Endothelial cell of umbilical vein (primary cell): ENCODE measurements at regions not wholly inside any gene's neighbourhood (a gene's known extent, or its start where the extent isn't known, plus 50 kb on each side); places are given as distances from the start of the nearest gene placed in this dataset.

Experiments used
- BruUV-seq: library from RNA; stranded (reverse); fragments of 400-500 nt; replicated peaks from 2 replicates; lab custom pipeline; 2021; lab: Mats Ljungman, UMichigan
- CTCF ChIA-PET: fragments of 300-600, 350-600 bp; sonication (Branson Sonifier 250); formaldehyde crosslinking; loops from one replicate; lab custom pipeline; 2021; ENCODE audit warnings: antibody characterized with exemption, inconsistent platforms; lab: Charles Lee
- POLR2A ChIA-PET: fragments of 300-600, 350-600 bp; sonication (Branson Sonifier 250); formaldehyde crosslinking; loops from one replicate; lab custom pipeline; 2021; ENCODE audit warnings: antibody characterized with exemption, inconsistent platforms; lab: Charles Lee
- DNase-seq: peaks from one replicate; pipeline ENCODE4 v3.0.0-alpha.2; 2011; ENCODE audit warnings: low read depth, low spot score
- FAIRE-seq: peaks from 2 replicates; lab custom pipeline; 2011; peaks lifted over from hg19 to GRCh38; lab: Jason Lieb, UNC
- H2AFZ ChIP-seq: 2 replicates; pipeline ENCODE4 v1.6.0; 2012; ENCODE audit warnings: low read depth, low read length, control low read depth, inconsistent platforms
- H3K27ac ChIP-seq: 2 replicates; pipeline ENCODE4 v1.5.1; 2011; ENCODE audit warnings: low read depth, mild to moderate bottlenecking, control low read depth, low read length, moderate library complexity; ENCODE audit not compliant: insufficient read depth
- H3K27me3 ChIP-seq, 2 experiments: 2 replicates each; pipeline versions ENCODE4 v1.6.0 to v1.6.1; 2011; ENCODE audit warnings: low read length in 2 of 2, mixed read lengths in 1 of 2; ENCODE audit not compliant: control insufficient read depth in 2 of 2, insufficient read depth in 2 of 2
- H3K36me3 ChIP-seq, 2 experiments: 2 replicates in 1 of 2; 3 replicates in 1 of 2; pipeline ENCODE4 v1.5.1; 2011; ENCODE audit warnings: low read length in 2 of 2, mild to moderate bottlenecking in 1 of 2, moderate library complexity in 1 of 2; ENCODE audit not compliant: control insufficient read depth in 2 of 2, insufficient read depth in 2 of 2; ENCODE audit errors: extremely low read depth in 1 of 2
- H3K4me1 ChIP-seq: 3 replicates; pipeline ENCODE4 v1.5.1; 2011; ENCODE audit warnings: mild to moderate bottlenecking, low read length; ENCODE audit not compliant: control insufficient read depth, insufficient read depth; ENCODE audit errors: extremely low read depth
- H3K4me2 ChIP-seq: 2 replicates; pipeline ENCODE4 v1.6.1; 2011; ENCODE audit warnings: low read length, control low read depth, mixed read lengths; ENCODE audit not compliant: insufficient read depth
- H3K4me3 ChIP-seq, 3 experiments: fragments of 200-600 bp in 1 of 3; sonication (generic), shearing (Covaris generic) in 1 of 3; replicated peaks in 1 of 3; 2 replicates each; pipeline ENCODE4 v1.5.1; 2011 to 2016; ENCODE audit warnings: control low read depth in 3 of 3, low read length in 3 of 3, mild to moderate bottlenecking in 2 of 3, inconsistent platforms in 1 of 3, low read depth in 1 of 3, moderate library complexity in 1 of 3; ENCODE audit not compliant: insufficient read depth in 1 of 3
- H3K79me2 ChIP-seq: 2 replicates; pipeline ENCODE4 v1.6.0; 2012; ENCODE audit warnings: low read length, inconsistent platforms; ENCODE audit not compliant: control insufficient read depth, insufficient read depth
- H3K9ac ChIP-seq: replicated peaks from 2 replicates; pipeline ENCODE3; 2011; ENCODE audit warnings: low read length, control low read depth; ENCODE audit not compliant: insufficient read depth; ENCODE audit errors: extremely low read depth
- H3K9me1 ChIP-seq: replicated peaks from 3 replicates; pipeline ENCODE4 v1.6.0; 2011; ENCODE audit warnings: mild to moderate bottlenecking, low read length; ENCODE audit not compliant: control insufficient read depth, insufficient read depth; ENCODE audit errors: extremely low read depth
- H3K9me3 ChIP-seq: replicated peaks from 2 replicates; pipeline ENCODE4 v1.5.1; 2012; ENCODE audit warnings: low read length, inconsistent platforms; ENCODE audit not compliant: control insufficient read depth, insufficient read depth
- H4K20me1 ChIP-seq: replicated peaks from 2 replicates; pipeline ENCODE3; 2011; ENCODE audit warnings: mild to moderate bottlenecking, low read length; ENCODE audit not compliant: control insufficient read depth, insufficient read depth; ENCODE audit errors: extremely low read depth
- CTCF ChIP-seq, 2 donors: IDR thresholded peaks; 1 replicate in 1 of 2; 2 replicates in 1 of 2; pipeline ENCODE4 v1.5.1; 2011; ENCODE audit warnings: low read length in 2 of 2, mild to moderate bottlenecking in 2 of 2, moderate library complexity in 2 of 2, control low read depth in 1 of 2, inconsistent platforms in 1 of 2, low read depth in 1 of 2; ENCODE audit not compliant: insufficient read depth in 1 of 2; ENCODE audit errors: extremely low read depth in 1 of 2
- EZH2 ChIP-seq: IDR thresholded peaks from 2 replicates; pipeline ENCODE4 v1.6.1; 2012; ENCODE audit warnings: borderline replicate concordance, low read depth, mild to moderate bottlenecking, moderate library complexity, low read length, inconsistent platforms; ENCODE audit not compliant: severe bottlenecking
- FOS ChIP-seq: IDR thresholded peaks from 2 replicates; pipeline ENCODE4 v1.6.1; 2011; ENCODE audit warnings: mild to moderate bottlenecking, low read length, moderate library complexity, borderline replicate concordance; ENCODE audit not compliant: insufficient read depth
- GATA2 ChIP-seq: IDR thresholded peaks from 2 replicates; pipeline ENCODE4 v1.7.0; 2011; ENCODE audit warnings: low read depth, mild to moderate bottlenecking, moderate library complexity, mixed read lengths, low read length; ENCODE audit not compliant: insufficient read length, insufficient read depth
- JUN ChIP-seq: IDR thresholded peaks from 2 replicates; pipeline ENCODE4 v1.6.1; 2011; ENCODE audit warnings: borderline replicate concordance, low read depth; ENCODE audit not compliant: insufficient read length, insufficient read depth
- MAX ChIP-seq: IDR thresholded peaks from 2 replicates; pipeline ENCODE4 v1.6.1; 2011; ENCODE audit not compliant: insufficient read depth, insufficient read length
- MYC ChIP-seq: IDR thresholded peaks from one replicate; pipeline ENCODE4 v1.6.1; 2011; ENCODE audit warnings: mild to moderate bottlenecking, low read depth, low read length
- POLR2A ChIP-seq: IDR thresholded peaks from 2 replicates; pipeline ENCODE4 v1.6.1; 2012; ENCODE audit warnings: low read depth, mild to moderate bottlenecking, control low read depth, low read length
- POLR2AphosphoS5 ChIP-seq: IDR thresholded peaks from 2 replicates; pipeline ENCODE4 v1.6.1; 2012; ENCODE audit warnings: low read depth, mild to moderate bottlenecking, control low read depth, low read length, moderate library complexity; ENCODE audit not compliant: insufficient read depth
- dilution Hi-C: fragments of 300-500 bp; cut with MboI; formaldehyde crosslinking; loops from one replicate; pipeline ENCODE4 v1.15.0; 2019; ENCODE audit warnings: low sequenced_read_pairs; ENCODE audit not compliant: extremely low pct_ligation_motif_present
- intact Hi-C: fragments of 100-400 bp; cut with micrococcal nuclease; formaldehyde crosslinking; loops from one replicate; pipeline ENCODE4 v1.10.0; 2022

GRCh38 chr5:68547622-68548021 lies 332.1 kb downstream of the PIK3R1 start:
- H3K27me3 ChIP-seq, result peaks cover 0 to 2% of the 10 kb centered on the region in 2 experiments
- H3K79me2 ChIP-seq, result no peaks in the 10 kb centered on the region
- H3K9ac ChIP-seq, result no peak overlapping the region
- H4K20me1 ChIP-seq, result no peaks in the 10 kb centered on the region
- H3K27ac ChIP-seq, result no peak overlapping the region
- dilution Hi-C loops (no loop called here), intact Hi-C loops (no loop called here)
- ChIA-PET CTCF (no interaction called here), POLR2A (no interaction called here)
- H3K4me3 ChIP-seq, result no peak overlapping the region
- no peak overlapping the region for H3K4me2 ChIP-seq
- no peaks in the 10 kb centered on the region for H3K9me1 ChIP-seq
- BruUV-seq, result no TSS peak
- no peak for DNase-seq
- H2AFZ ChIP-seq, result no peak overlapping the region
- no peak for TF ChIP-seq JUN
- TF ChIP-seq FOS, result no peak
- TF ChIP-seq GATA2, result no peak
- no peak for TF ChIP-seq POLR2AphosphoS5
- no peak for TF ChIP-seq MYC
- no peak for TF ChIP-seq CTCF (IDR thresholded peaks at IDR 0.05; ENCODE audit: extremely low read depth in 1 of 2, insufficient read depth in 1 of 2, low read depth in 1 of 2, low read length in 2 of 2)
- TF ChIP-seq POLR2A, result no peak
- no peak for TF ChIP-seq MAX
- no peak for TF ChIP-seq EZH2
- no peaks in the 10 kb centered on the region for H3K9me3 ChIP-seq
- no peaks in the 10 kb centered on the region for H3K36me3 ChIP-seq
- no peaks in the 10 kb centered on the region for H3K4me1 ChIP-seq
- FAIRE-seq, result no peak
